Ascending aorta (tissue), 2 donors: ENCODE measurements at regions not wholly inside any gene's neighbourhood (a gene's known extent, or its start where the extent isn't known, plus 50 kb on each side); places are given as distances from the start of the nearest gene placed in this dataset.
"Not testable (repeated sequence)": the region's sequence is repeated elsewhere in the genome, so short reads cannot be mapped to it uniquely, and the experiment has no call there.

ENCODE experiments used
- DNase-seq, 2 donors: peaks; one replicate each; pipeline ENCODE4 v3.0.0-alpha.2; 2019; ENCODE audit warnings: low spot score in 2 of 2
- H3K27ac ChIP-seq, 2 donors: fragments of 200-600 bp; sonication (generic); one replicate each; pipeline ENCODE4 v1.5.1; 2016 to 2017; ENCODE audit warnings: mild to moderate bottlenecking in 1 of 2
- H3K27me3 ChIP-seq: fragments of 200-600 bp; sonication (generic); one replicate; pipeline ENCODE4 v1.5.1; 2017
- H3K36me3 ChIP-seq, 2 donors: fragments of 200-600 bp; sonication (generic); one replicate each; pipeline ENCODE4 v1.5.1; 2016
- H3K4me1 ChIP-seq, 2 donors: fragments of 200-600 bp; sonication (generic); one replicate each; pipeline ENCODE4 v1.5.1; 2016 to 2017; ENCODE audit warnings: mild to moderate bottlenecking in 1 of 2
- H3K4me3 ChIP-seq, 2 donors: fragments of 200-600 bp; sonication (generic); one replicate each; pipeline ENCODE4 v1.5.1; 2016 to 2017; ENCODE audit warnings: mild to moderate bottlenecking in 1 of 2
- H3K9me3 ChIP-seq, 2 donors: fragments of 200-600 bp; sonication (generic); one replicate each; pipeline ENCODE4 v1.5.1; 2016
- intact Hi-C: fragments of 100-400 bp; cut with DNase I; formaldehyde crosslinking; loops from one replicate; pipeline ENCODE4 v1.15.1; 2023
- TF ChIP-seq, protein P1 (sequence below), 3 experiments: fragments of 200-600 bp in 2 of 3; fragments of 450-650 bp in 1 of 3; sonication (generic) in 2 of 3; IDR thresholded peaks; one replicate each; pipeline ENCODE4 v1.5.1; 2016 to 2019; ENCODE audit warnings: antibody characterized with exemption in 3 of 3, mild to moderate bottlenecking in 1 of 3, moderate library complexity in 1 of 3

DNA sequence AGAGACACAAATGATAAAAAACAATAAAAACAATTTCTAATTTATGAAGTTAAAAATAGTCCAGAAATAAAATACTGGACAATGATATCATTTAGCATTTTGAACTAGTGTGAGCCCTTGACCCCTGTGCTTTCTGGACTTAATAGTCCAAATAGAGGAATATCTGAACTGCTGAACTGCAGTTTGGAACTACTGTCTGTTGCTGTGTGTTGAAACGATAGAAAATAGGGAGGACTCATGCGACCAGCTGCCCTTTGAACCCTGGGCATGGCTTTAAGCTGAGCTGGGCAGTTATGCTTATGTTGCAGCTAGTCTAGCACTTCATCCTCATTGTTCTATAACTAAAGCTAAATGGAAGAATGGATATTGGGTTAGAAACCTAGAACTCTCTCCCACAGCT lies 99.5 kb downstream of the FMR1NB start:
- no peak overlapping the region for H3K27ac ChIP-seq
- intact Hi-C loops, result no loop called here
- no peaks in the 10 kb centered on the region for H3K9me3 ChIP-seq
- TF ChIP-seq, protein P1, sequence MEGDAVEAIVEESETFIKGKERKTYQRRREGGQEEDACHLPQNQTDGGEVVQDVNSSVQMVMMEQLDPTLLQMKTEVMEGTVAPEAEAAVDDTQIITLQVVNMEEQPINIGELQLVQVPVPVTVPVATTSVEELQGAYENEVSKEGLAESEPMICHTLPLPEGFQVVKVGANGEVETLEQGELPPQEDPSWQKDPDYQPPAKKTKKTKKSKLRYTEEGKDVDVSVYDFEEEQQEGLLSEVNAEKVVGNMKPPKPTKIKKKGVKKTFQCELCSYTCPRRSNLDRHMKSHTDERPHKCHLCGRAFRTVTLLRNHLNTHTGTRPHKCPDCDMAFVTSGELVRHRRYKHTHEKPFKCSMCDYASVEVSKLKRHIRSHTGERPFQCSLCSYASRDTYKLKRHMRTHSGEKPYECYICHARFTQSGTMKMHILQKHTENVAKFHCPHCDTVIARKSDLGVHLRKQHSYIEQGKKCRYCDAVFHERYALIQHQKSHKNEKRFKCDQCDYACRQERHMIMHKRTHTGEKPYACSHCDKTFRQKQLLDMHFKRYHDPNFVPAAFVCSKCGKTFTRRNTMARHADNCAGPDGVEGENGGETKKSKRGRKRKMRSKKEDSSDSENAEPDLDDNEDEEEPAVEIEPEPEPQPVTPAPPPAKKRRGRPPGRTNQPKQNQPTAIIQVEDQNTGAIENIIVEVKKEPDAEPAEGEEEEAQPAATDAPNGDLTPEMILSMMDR (IDR thresholded peaks at IDR 0.05), result no peak
- no peaks in the 10 kb centered on the region for H3K4me1 ChIP-seq
- DNase-seq, result no peak
- no peak overlapping the region for H3K4me3 ChIP-seq
- H3K36me3 ChIP-seq, result no peaks in the 10 kb centered on the region
- no peaks in the 10 kb centered on the region for H3K27me3 ChIP-seq

- H3K36me3 ChIP-seq, result no peaks in the 10 kb centered on the region
- TF ChIP-seq, protein P1 (IDR thresholded peaks at IDR 0.05), result no peak
- no peak overlapping the region for H3K4me3 ChIP-seq
- H3K9me3 ChIP-seq, result no peaks in the 10 kb centered on the region
- no peak overlapping the region for H3K27ac ChIP-seq
- H3K4me1 ChIP-seq, result no peaks in the 10 kb centered on the region
- no peaks in the 10 kb centered on the region for H3K27me3 ChIP-seq
- DNase-seq, result no peak
- intact Hi-C loops, result no loop called here
These were observed 103.5 kb downstream of the FMR1NB start for GRCh38 chrX:148084611-148085010.

DNA sequence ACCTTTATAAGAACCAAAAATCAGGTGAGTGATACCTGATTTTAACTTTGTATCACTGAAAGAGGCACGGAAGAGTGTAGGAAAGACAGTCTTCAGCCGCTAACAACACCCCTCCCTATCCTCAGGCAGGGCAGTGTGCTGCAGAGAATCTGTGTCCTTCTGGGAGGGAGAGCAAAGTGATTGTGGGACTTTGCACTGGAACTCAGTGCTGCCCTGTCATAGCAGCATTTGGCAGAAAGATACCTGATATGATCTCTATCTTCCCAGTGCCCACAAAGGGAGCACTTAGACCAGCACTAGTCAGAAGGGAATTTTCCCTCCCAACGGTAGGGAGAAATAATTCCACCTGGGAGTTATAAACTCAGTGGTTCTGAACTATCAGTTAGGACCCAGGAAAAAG lies 139.0 kb downstream of the FMR1NB start:
- DNase-seq, result no peak
- intact Hi-C loops, result no loop called here
- H3K27me3 ChIP-seq, result no peaks in the 10 kb centered on the region
- no peaks in the 10 kb centered on the region for H3K4me1 ChIP-seq
- no peaks in the 10 kb centered on the region for H3K9me3 ChIP-seq
- no peak overlapping the region for H3K27ac ChIP-seq
- H3K36me3 ChIP-seq, result no peaks in the 10 kb centered on the region
- no peak overlapping the region for H3K4me3 ChIP-seq
- TF ChIP-seq, protein P1 (IDR thresholded peaks at IDR 0.05), result no peak

DNA sequence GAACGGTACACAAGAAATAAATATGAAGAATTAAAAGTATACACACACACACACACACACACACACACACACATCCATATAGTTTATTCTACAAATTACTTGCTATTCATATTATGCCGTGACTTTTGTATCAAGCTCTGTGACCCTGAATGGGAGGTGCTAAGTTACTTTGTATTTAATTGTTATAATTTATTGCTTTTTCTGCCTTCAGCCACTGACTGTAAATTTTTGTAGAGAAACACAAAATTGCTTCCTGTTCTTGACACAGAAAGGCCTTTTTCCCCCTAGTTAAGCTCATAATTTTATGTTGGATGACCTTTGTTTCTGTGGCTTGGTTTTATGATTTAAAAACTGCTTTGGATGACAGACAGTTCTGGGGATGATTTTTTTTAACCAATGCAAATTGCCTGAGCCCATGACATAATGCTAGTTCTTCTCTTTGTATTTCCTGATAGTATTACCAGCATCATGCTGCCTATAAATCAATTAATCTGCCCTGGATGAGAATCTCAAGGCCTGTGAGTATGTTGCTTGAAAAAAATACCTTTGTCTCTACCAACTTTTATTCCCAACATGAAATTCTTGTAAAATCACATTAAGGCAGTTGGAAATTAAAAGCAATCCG lies 140.0 kb downstream of the FMR1NB start:
- Histone ChIP-seq H3K9me3 (no peaks in the 10 kb centered on the region), H3K4me3 (no peak overlapping the region), H3K27ac (no peak overlapping the region), H3K27me3 (no peaks in the 10 kb centered on the region), H3K4me1 (no peaks in the 10 kb centered on the region), H3K36me3 (no peaks in the 10 kb centered on the region)
- TF ChIP-seq, protein P1 (IDR thresholded peaks at IDR 0.05), result no peak
- intact Hi-C loops, result no loop called here
- no peak for DNase-seq

GRCh38 chrX:148128872-148129505 lies 147.9 kb downstream of the FMR1NB start:
- H3K4me3 ChIP-seq, H3K9me3 ChIP-seq, H3K4me1 ChIP-seq, H3K27ac ChIP-seq, H3K27me3 ChIP-seq, DNase-seq, intact Hi-C loops, H3K36me3 ChIP-seq: not testable (repeated sequence)

- TF ChIP-seq, protein P1 (IDR thresholded peaks at IDR 0.05), result no peak
- intact Hi-C loops, result no loop called here
These were observed 152.1 kb downstream of the FMR1NB start for GRCh38 chrX:148133105-148133725.

More at GRCh38 chrX:148133105-148133725, 152.1 kb downstream of the FMR1NB start:
- no peak for DNase-seq
- no peaks in the 10 kb centered on the region for H3K9me3 ChIP-seq
- no peaks in the 10 kb centered on the region for H3K36me3 ChIP-seq
- H3K4me1 ChIP-seq, result no peaks in the 10 kb centered on the region
- no peaks in the 10 kb centered on the region for H3K27me3 ChIP-seq
- H3K27ac ChIP-seq, result no peak overlapping the region
- no peak overlapping the region for H3K4me3 ChIP-seq
